Heart left ventricle (tissue), 16 donors: ENCODE measurements at regions not wholly inside any gene's neighbourhood (a gene's known extent, or its start where the extent isn't known, plus 50 kb on each side); places are given as distances from the start of the nearest gene placed in this dataset.

Source experiments
- ATAC-seq, 4 donors: fragments of 200-7000 bp; cut with Tn5 transposase; one replicate each; pipeline ENCODE4 v1.9.1; 2020 to 2022; ENCODE audit warnings: moderate library complexity in 4 of 4, mild to moderate bottlenecking in 3 of 4, moderate number of reproducible peaks in 1 of 4
- DNase-seq, 5 donors: peaks; one replicate each; pipeline ENCODE4 v3.0.0-alpha.2; 2020
- H3K27ac ChIP-seq, 12 donors: fragments of 200-600 bp; sonication (generic) in 4 of 12; one replicate each; pipeline versions ENCODE4 v1.5.0 to v1.8.0; 2016 to 2022; ENCODE audit warnings: mild to moderate bottlenecking in 2 of 12
- H3K27me3 ChIP-seq, 9 donors: fragments of 200-600 bp; sonication (generic) in 2 of 9; one replicate each; pipeline versions ENCODE4 v1.5.1 to v1.8.0; 2016 to 2022; ENCODE audit warnings: mild to moderate bottlenecking in 3 of 9
- H3K36me3 ChIP-seq, 9 donors: fragments of 200-600 bp; sonication (generic) in 2 of 9; one replicate each; pipeline versions ENCODE4 v1.5.0 to v1.8.0; 2018 to 2022; ENCODE audit warnings: mild to moderate bottlenecking in 2 of 9
- H3K4me1 ChIP-seq, 12 donors: fragments of 200-600 bp; sonication (generic) in 4 of 12; one replicate each; pipeline versions ENCODE4 v1.5.0 to v1.8.0; 2016 to 2022; ENCODE audit warnings: mild to moderate bottlenecking in 3 of 12
- H3K4me3 ChIP-seq, 12 donors: fragments of 200-600 bp; sonication (generic) in 4 of 12; one replicate each; pipeline versions ENCODE4 v1.5.0 to v1.8.0; 2017 to 2022; ENCODE audit warnings: mild to moderate bottlenecking in 9 of 12, moderate library complexity in 4 of 12
- H3K9me3 ChIP-seq, 12 donors: fragments of 200-600 bp; sonication (generic) in 4 of 12; one replicate each; pipeline versions ENCODE4 v1.5.0 to v1.8.0; 2016 to 2022; ENCODE audit warnings: mild to moderate bottlenecking in 1 of 12
- POLR2A ChIP-seq, 2 donors: fragments of 450-650 bp; IDR thresholded peaks; one replicate each; pipeline ENCODE4 v1.6.1; 2017; ENCODE audit warnings: antibody characterized with exemption in 2 of 2, mild to moderate bottlenecking in 2 of 2, moderate library complexity in 2 of 2
- WGBS, 4 donors: extraction: QIAGEN DNeasy Blood & Tissue Kit in 2 of 4; methylation state at CpG; one replicate each; pipeline versions ENCODE4 v1.1.5 to v1.1.7; 2013 to 2018; 5-methylcytosine and 5-hydroxymethylcytosine counted together
- intact Hi-C, 10 donors: fragments of 100-400 bp; cut with DNase I; formaldehyde crosslinking; loops; one replicate each; pipeline versions ENCODE4 v1.11.1 to v1.14.2; 2022
- TF ChIP-seq, protein P1 (sequence below), 12 donors: fragments of 200-600 bp; sonication (generic) in 4 of 12; IDR thresholded peaks; one replicate each; pipeline versions ENCODE4 v1.5.0 to v1.8.0; 2018 to 2022; ENCODE audit warnings: antibody characterized with exemption in 12 of 12, mild to moderate bottlenecking in 5 of 12
- donor health status: ischemic (EF 13 %, LVEDD 7.1; RV severe dilation, severe dysfunction).
- donor health status: healthy with polysubstance abuse.
- donor health status: DM: no; HTN: yes; CAD: no.
- donor health status: DM: no; HTN: no; CAD: no.
- donor health status: ischemic (EF 25% LVEDD 6.9; RV normal size, moderate dysfunction).
- donor health status: ischemic (EF 25% LVEDD 5.7; RV mildly dilated, moderate dysfunction).
- donor health status: healthy.
- donor health status: DM: yes; HTN: yes; CAD: no.
- donor health status: ischemic (EF 35%, LVEDD 5.7; RV mildly dilated, moderate dysfunction).
- donor health status: nonischemic (EF 11% LVEDD 7.7; RV severe dilation, severe dysfunction).
- donor health status: DM: yes; HTN: yes; CAD: no.
- donor health status: PGD.
- donor health status: ischemic (EF 29% LVEDD 5.4; RV normal size, mild dysfunction).
- donor health status: nonischemic (EF 23%, LVEDD 6.1; RV moderate dilation, normal function).

DNA sequence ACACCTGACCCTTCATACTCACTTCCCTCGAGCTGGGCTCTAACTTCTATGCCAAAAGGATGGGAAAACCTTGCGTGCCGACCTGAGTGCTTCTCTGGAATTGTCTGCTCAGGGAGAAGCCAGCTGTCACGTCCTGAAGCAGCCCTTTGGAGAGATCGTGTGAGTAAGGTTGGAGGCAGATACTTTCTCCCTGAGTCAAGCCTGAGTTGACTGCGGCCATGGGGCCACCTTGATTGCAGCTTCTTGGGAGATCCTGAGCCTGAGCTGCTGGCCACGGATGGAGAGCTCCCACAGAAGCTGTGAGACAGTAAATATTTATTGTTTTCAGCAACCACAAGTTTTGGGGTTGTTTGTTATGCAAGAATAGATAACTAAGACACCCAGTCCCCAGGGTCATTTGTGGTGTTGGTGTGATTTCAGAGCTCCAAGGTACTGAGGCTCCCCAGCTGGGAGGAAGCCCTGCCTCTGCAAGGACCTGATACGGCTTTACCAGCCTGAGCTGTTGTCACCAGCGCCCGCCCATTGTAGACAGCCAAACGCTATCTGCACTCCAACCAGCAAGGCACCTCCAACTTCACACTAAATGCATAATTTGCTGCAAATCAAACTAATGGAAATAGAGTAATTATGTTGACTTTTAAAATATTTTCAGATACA, 531.6 kb downstream of the PTPRU start:
- Histone ChIP-seq H3K4me1 (no peaks in the 10 kb centered on the region), H3K9me3 (peaks cover 0 to 7% (median 0%) of the 10 kb centered on the region in 12 donors), H3K4me3 (no peak overlapping the region), H3K27me3 (peaks cover 0 to 37% (median 11%) of the 10 kb centered on the region in 9 donors), H3K27ac (no peak overlapping the region), H3K36me3 (no peaks in the 10 kb centered on the region)
- ATAC-seq (no peak), DNase-seq (no peak)
- no peak for TF ChIP-seq POLR2A (IDR thresholded peaks at IDR 0.05)
- TF ChIP-seq, protein P1, sequence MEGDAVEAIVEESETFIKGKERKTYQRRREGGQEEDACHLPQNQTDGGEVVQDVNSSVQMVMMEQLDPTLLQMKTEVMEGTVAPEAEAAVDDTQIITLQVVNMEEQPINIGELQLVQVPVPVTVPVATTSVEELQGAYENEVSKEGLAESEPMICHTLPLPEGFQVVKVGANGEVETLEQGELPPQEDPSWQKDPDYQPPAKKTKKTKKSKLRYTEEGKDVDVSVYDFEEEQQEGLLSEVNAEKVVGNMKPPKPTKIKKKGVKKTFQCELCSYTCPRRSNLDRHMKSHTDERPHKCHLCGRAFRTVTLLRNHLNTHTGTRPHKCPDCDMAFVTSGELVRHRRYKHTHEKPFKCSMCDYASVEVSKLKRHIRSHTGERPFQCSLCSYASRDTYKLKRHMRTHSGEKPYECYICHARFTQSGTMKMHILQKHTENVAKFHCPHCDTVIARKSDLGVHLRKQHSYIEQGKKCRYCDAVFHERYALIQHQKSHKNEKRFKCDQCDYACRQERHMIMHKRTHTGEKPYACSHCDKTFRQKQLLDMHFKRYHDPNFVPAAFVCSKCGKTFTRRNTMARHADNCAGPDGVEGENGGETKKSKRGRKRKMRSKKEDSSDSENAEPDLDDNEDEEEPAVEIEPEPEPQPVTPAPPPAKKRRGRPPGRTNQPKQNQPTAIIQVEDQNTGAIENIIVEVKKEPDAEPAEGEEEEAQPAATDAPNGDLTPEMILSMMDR (IDR thresholded peaks at IDR 0.05): no peak
- WGBS, 4 donors: 50 to 58% (median 57%) methylated on average over 11 of the region's 11 CpGs
- intact Hi-C loops: no loop called here

DNA sequence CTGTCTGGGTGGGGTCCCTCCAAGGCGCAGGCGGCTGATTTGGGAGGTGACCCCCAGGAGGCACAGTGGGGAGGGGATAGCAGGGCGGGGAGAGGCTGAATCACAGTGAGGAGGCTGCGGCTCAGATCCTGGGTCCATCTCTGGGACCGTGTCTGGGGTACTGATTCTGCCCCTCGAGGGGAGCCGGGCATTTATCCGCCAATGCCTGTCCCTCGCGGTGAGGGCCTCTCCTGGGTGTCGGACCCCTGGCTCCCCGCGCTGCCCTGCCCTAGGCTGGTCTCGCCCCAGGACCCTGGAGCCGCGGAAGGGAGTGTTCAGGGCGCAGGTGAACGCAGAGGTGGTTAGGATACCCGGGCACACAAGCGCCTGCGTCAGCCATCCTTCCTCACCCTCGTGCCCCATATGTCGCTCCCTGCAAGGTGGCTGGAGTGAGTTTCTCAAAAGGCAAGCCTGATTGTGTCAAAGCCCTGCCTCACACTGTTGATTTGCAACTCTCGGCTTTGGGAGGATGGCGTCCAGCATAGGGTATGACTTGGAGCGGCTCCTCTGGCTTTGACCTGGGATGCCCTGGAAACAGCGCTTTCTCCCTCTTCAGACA, 530.9 kb downstream of the PTPRU start:
- Histone ChIP-seq H3K36me3 (no peaks in the 10 kb centered on the region), H3K9me3 (peaks cover 0 to 7% (median 0%) of the 10 kb centered on the region in 12 donors), H3K27ac (no peak overlapping the region), H3K4me3 (no peak overlapping the region), H3K4me1 (no peaks in the 10 kb centered on the region), H3K27me3 (peaks cover 0 to 44% (median 11%) of the 10 kb centered on the region in 9 donors)
- intact Hi-C loops: no loop called here
- TF ChIP-seq, protein P1 (IDR thresholded peaks at IDR 0.05): no peak
- no peak for TF ChIP-seq POLR2A (IDR thresholded peaks at IDR 0.05)
- DNase-seq: no peak
- 66 to 77% (median 69%) methylated on average over 13 to 27 of the region's 27 CpGs for WGBS, 4 donors
- no peak for ATAC-seq

DNA sequence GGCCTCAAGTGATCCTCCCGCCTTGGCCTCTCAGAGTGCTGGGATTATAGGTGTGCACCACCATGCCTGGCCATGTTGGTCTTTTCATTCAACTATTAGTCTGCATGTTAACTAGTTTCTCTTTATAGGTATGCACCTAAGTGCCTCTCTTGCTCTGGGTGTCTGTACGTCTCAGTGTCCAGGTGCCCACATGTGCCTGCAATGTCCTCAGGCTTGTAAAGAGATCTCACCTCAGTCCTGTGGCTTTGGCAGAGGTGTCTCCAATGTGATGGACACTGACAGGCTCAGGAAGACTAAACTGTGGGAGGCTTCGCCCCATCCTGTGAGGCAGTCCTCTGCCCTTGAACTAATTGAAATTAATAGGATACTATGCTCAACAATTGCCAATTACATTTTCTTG, 526.3 kb downstream of the PTPRU start:
- WGBS, 4 donors: 37 to 90% (median 83%) methylated on average over 3 of the region's 3 CpGs
- peaks cover 0 to 7% (median 0%) of the 10 kb centered on the region in 12 donors for H3K9me3 ChIP-seq
- H3K27me3 ChIP-seq: peaks cover 0 to 27% (median 7%) of the 10 kb centered on the region in 9 donors
- H3K36me3 ChIP-seq: no peaks in the 10 kb centered on the region
- no peak overlapping the region for H3K27ac ChIP-seq
- ATAC-seq (no peak), DNase-seq (no peak)
- no peaks in the 10 kb centered on the region for H3K4me1 ChIP-seq
- TF ChIP-seq, protein P1 (IDR thresholded peaks at IDR 0.05): no peak
- TF ChIP-seq POLR2A (IDR thresholded peaks at IDR 0.05): no peak
- no peak overlapping the region for H3K4me3 ChIP-seq
- intact Hi-C loops: no loop called here

DNA sequence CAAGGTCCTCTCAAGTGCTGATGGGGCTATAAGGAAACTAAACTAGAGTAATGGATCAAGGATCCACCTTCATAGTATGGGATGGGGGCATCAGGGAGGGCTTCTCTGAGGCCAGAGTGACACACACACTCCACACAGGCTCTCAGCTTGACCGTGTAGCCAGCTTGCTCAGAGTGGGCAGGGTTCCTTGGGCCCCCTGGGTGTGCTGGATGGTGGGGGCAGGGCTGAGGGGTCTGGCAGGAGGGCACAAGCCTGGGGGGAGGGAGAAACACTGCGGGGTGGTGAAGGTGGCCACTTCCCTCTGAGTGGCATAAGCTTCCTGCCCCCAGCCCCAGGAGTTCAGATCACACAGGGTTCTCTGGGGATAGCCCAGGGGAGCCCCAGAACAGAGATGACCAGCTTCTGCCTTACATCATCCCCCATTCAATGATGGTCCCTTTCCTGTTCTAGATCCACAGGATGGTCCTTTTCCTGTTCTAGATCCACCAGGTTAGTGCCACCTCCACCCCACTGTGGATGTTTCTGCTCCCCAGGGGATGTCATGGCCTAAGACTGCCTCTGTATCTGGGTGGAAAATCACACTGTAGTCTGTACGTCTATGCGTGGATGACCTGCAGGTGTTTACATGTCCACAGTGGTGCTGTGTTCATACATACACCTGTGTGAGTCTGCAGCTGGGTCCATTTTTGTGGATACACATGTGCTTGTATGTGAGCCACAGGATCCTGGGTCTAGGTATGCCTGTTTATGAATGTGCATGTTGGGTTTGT, 525.0 kb downstream of the PTPRU start:
- peak in 1 of 5 donors; percentile 0 for DNase-seq
- no peaks in the 10 kb centered on the region for H3K4me1 ChIP-seq
- TF ChIP-seq POLR2A (IDR thresholded peaks at IDR 0.05): no peak
- TF ChIP-seq, protein P1 (IDR thresholded peaks at IDR 0.05): no peak
- no peak overlapping the region for H3K4me3 ChIP-seq
- no peak overlapping the region for H3K27ac ChIP-seq
- peaks cover 0 to 7% (median 0%) of the 10 kb centered on the region in 12 donors for H3K9me3 ChIP-seq
- no peaks in the 10 kb centered on the region for H3K36me3 ChIP-seq
- 50 to 63% (median 59%) methylated on average over 3 to 4 of the region's 4 CpGs for WGBS, 4 donors
- intact Hi-C loops: no loop called here
- H3K27me3 ChIP-seq: peaks cover 0 to 17% (median 0%) of the 10 kb centered on the region in 9 donors
- ATAC-seq: peak in 1 of 4 donors; percentile 20
